ENCODE measurements at regions not wholly inside any gene's neighbourhood (a gene's known extent, or its start where the extent isn't known, plus 50 kb on each side); places are given as distances from the start of the nearest gene placed in this dataset.
"Not testable (repeated sequence)": the region's sequence is repeated elsewhere in the genome, so short reads cannot be mapped to it uniquely, and the experiment has no call there.

DNA sequence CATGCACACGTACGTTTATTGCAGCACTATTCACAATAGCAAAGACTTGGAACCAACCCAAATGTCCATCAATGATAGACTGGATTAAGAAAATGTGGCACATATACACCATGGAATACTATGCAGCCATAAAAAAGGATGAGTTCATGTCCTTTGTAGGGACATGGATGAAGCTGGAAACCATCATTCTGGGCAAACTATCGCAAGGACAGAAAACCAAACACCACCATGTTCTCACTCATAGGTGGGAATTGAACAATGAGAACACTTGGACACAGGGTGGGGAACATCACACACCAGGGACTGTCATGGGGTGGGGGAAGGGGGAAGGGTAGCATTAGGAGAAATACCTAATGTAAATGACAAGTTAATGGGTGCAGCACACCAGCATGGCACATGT is 94.8 kb upstream of the NDUFV2 start:
- TF ChIP-seq POLR2AphosphoS5 (IDR thresholded peaks at IDR 0.05; ENCODE audit: low read depth); CTCF (IDR thresholded peaks at IDR 0.05; ENCODE audit: insufficient read depth, low read length): not testable (repeated sequence)

All from HL-60 (cell line).